ENCODE measurements at regions not wholly inside any gene's neighbourhood (a gene's known extent, or its start where the extent isn't known, plus 50 kb on each side); places are given as distances from the start of the nearest gene placed in this dataset.

DNA sequence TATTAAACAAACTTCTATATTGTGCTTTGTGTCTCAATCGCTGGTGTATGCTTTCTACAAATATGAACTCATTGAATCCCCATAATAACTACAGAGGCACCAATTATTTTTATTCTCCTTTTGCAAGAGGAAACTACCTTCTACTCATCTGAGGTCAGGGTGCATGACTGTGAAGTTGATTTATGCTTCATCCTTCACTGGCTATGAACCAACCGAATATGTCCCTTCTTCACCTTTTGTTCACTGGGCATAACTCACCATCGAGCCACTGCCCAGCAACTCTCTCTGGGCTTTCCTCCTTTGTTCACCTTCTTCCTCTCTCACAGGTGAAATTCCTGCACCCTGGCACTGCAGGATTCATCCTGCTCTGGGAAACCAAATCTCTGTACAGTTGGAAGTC lies 61.3 kb upstream of the PFKP start:
- H4K8ac ChIP-seq (ENCODE audit: low read depth, low read length) = no peak overlapping the region
- no peak overlapping the region for H3K9ac ChIP-seq (ENCODE audit: low read depth, low read length, poor library complexity)
- no peak overlapping the region for H2AFZ ChIP-seq (ENCODE audit: low read length)
- no peak overlapping the region for H2AK5ac ChIP-seq (ENCODE audit: low read depth, low read length)
- no peak overlapping the region for H3K27ac ChIP-seq (replicated peaks; ENCODE audit: low read length)
- H3K14ac ChIP-seq (ENCODE audit: low read length) = no peak overlapping the region
- H2BK12ac ChIP-seq (ENCODE audit: low read length) = no peak overlapping the region
- no peak overlapping the region for H3K4me3 ChIP-seq (ENCODE audit: low read length in 2 of 2)
- no peak overlapping the region for H3K18ac ChIP-seq (ENCODE audit: low read length)
- H3K36me3 ChIP-seq (replicated peaks in 1 of 2; ENCODE audit: control insufficient read depth in 2 of 2, insufficient read depth in 2 of 2, low read length in 2 of 2) = no peaks in the 10 kb centered on the region
- no peak overlapping the region for H3K23ac ChIP-seq (ENCODE audit: low read depth, low read length, poor library complexity)
- no peak overlapping the region for H2BK15ac ChIP-seq (ENCODE audit: low read length)
- peaks cover 0 to 2% of the 10 kb centered on the region in 2 donors for H3K4me1 ChIP-seq (ENCODE audit: control insufficient read depth in 2 of 2, insufficient read depth in 1 of 2, low read depth in 1 of 2, low read length in 2 of 2)
- H2BK5ac ChIP-seq (ENCODE audit: low read length) = no peak overlapping the region
- no peaks in the 10 kb centered on the region for H3K9me3 ChIP-seq (replicated peaks in 1 of 2; ENCODE audit: control insufficient read depth in 2 of 2, insufficient read depth in 1 of 2, low read depth in 1 of 2, low read length in 2 of 2)
- H3K4me2 ChIP-seq (ENCODE audit: insufficient read depth, low read length, poor library complexity, severe bottlenecking) = no peak overlapping the region
- H3K79me1 ChIP-seq (ENCODE audit: low read depth, low read length) = no peaks in the 10 kb centered on the region
- no CpG with 5 or more reads among the region's 3 CpGs for WGBS, 2 donors (ENCODE audit: extremely low coverage in 2 of 2, insufficient read length in 2 of 2, insufficient replicate concordance in 1 of 2)
- H3K4ac ChIP-seq (ENCODE audit: low read length) = no peak overlapping the region
- H2BK120ac ChIP-seq (ENCODE audit: low read depth, low read length) = no peak overlapping the region
- DNase-seq (ENCODE audit: low spot score) = no peak
- no peak overlapping the region for H4K91ac ChIP-seq (ENCODE audit: low read depth, low read length, poor library complexity)
- peaks cover 0 to 5% (median 0%) of the 10 kb centered on the region in 3 experiments for H3K27me3 ChIP-seq (ENCODE audit: control insufficient read depth in 3 of 3, insufficient read depth in 3 of 3, low read depth in 1 of 3, low read length in 3 of 3)

DNA sequence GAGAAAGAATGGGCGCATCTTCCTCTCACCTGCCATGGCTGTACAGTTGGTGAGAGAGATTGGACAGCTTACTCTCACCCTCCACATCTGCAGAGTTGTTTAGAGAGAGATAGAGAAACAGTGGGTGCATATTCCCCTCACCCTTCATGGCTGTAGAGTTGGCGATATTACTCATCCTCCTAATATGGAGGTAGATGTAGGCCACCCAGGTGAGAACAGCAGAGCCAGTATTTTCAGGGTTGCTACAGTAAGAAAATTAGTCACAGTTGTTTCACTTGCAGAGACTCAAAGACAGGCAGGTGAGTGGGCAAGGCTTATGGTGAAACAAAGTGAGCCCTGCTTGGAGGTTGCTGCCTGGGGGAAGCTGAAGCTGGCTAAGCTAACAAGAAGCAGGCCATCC lies 65.0 kb upstream of the PFKP start:
- no peak for DNase-seq (ENCODE audit: low spot score)
- H2BK12ac ChIP-seq (ENCODE audit: low read length) = no peak overlapping the region
- no peaks in the 10 kb centered on the region for H3K4me1 ChIP-seq (ENCODE audit: control insufficient read depth in 2 of 2, insufficient read depth in 1 of 2, low read depth in 1 of 2, low read length in 2 of 2)
- H3K4ac ChIP-seq (ENCODE audit: low read length) = no peak overlapping the region
- no peak overlapping the region for H2BK15ac ChIP-seq (ENCODE audit: low read length)
- H3K9me3 ChIP-seq (replicated peaks in 1 of 2; ENCODE audit: control insufficient read depth in 2 of 2, insufficient read depth in 1 of 2, low read depth in 1 of 2, low read length in 2 of 2) = no peaks in the 10 kb centered on the region
- H3K9ac ChIP-seq (ENCODE audit: low read depth, low read length, poor library complexity) = no peak overlapping the region
- H3K27ac ChIP-seq (replicated peaks; ENCODE audit: low read length) = no peak overlapping the region
- no peak overlapping the region for H3K14ac ChIP-seq (ENCODE audit: low read length)
- H2BK120ac ChIP-seq (ENCODE audit: low read depth, low read length) = no peak overlapping the region
- no peak overlapping the region for H3K4me3 ChIP-seq (ENCODE audit: low read length in 2 of 2)
- no peak overlapping the region for H3K23ac ChIP-seq (ENCODE audit: low read depth, low read length, poor library complexity)
- H3K36me3 ChIP-seq (replicated peaks in 1 of 2; ENCODE audit: control insufficient read depth in 2 of 2, insufficient read depth in 2 of 2, low read length in 2 of 2) = no peaks in the 10 kb centered on the region
- H2BK5ac ChIP-seq (ENCODE audit: low read length) = no peak overlapping the region
- no peak overlapping the region for H3K4me2 ChIP-seq (ENCODE audit: insufficient read depth, low read length, poor library complexity, severe bottlenecking)
- no peak overlapping the region for H3K18ac ChIP-seq (ENCODE audit: low read length)
- WGBS, 2 donors (ENCODE audit: extremely low coverage in 2 of 2, insufficient read length in 2 of 2, insufficient replicate concordance in 1 of 2) = no CpG with 5 or more reads among the region's 2 CpGs
- H2AFZ ChIP-seq (ENCODE audit: low read length) = no peak overlapping the region
- no peak overlapping the region for H2AK5ac ChIP-seq (ENCODE audit: low read depth, low read length)
- H4K8ac ChIP-seq (ENCODE audit: low read depth, low read length) = no peak overlapping the region
- no peak overlapping the region for H4K91ac ChIP-seq (ENCODE audit: low read depth, low read length, poor library complexity)
- no peaks in the 10 kb centered on the region for H3K79me1 ChIP-seq (ENCODE audit: low read depth, low read length)
- H3K27me3 ChIP-seq (ENCODE audit: control insufficient read depth in 3 of 3, insufficient read depth in 3 of 3, low read depth in 1 of 3, low read length in 3 of 3) = no peaks in the 10 kb centered on the region

DNA sequence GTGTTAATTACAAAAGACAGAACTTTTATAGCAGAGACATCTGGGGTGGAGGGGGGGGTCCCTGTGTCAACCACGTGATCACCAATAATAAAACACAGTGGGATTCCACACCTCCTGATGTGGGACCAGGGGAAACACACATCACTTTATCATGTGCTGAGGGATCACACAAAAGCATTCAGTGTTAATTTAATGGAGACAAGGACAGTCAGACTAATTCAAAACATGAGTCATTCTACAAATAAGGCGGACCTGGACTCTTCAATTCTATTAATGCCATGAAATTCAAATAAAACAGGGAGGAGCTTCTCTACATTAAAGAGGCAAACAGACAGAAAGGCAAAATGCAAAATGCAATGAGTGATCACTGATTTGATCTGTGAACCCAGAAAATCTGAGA lies 67.3 kb upstream of the PFKP start:
- Histone ChIP-seq H2AK5ac (ENCODE audit: low read depth, low read length) (no peak overlapping the region), H3K4me1 (ENCODE audit: control insufficient read depth in 2 of 2, insufficient read depth in 1 of 2, low read depth in 1 of 2, low read length in 2 of 2) (no peaks in the 10 kb centered on the region), H3K4ac (ENCODE audit: low read length) (no peak overlapping the region), H2BK12ac (ENCODE audit: low read length) (no peak overlapping the region), H3K4me2 (ENCODE audit: insufficient read depth, low read length, poor library complexity, severe bottlenecking) (no peak overlapping the region), H3K14ac (ENCODE audit: low read length) (no peak overlapping the region), H2BK5ac (ENCODE audit: low read length) (no peak overlapping the region), H2BK15ac (ENCODE audit: low read length) (no peak overlapping the region), H2BK120ac (ENCODE audit: low read depth, low read length) (no peak overlapping the region), H3K36me3 (replicated peaks in 1 of 2; ENCODE audit: control insufficient read depth in 2 of 2, insufficient read depth in 2 of 2, low read length in 2 of 2) (no peaks in the 10 kb centered on the region), H3K9me3 (replicated peaks in 1 of 2; ENCODE audit: control insufficient read depth in 2 of 2, insufficient read depth in 1 of 2, low read depth in 1 of 2, low read length in 2 of 2) (no peaks in the 10 kb centered on the region), H3K9ac (ENCODE audit: low read depth, low read length, poor library complexity) (no peak overlapping the region), H3K27me3 (ENCODE audit: control insufficient read depth in 3 of 3, insufficient read depth in 3 of 3, low read depth in 1 of 3, low read length in 3 of 3) (no peaks in the 10 kb centered on the region), H4K91ac (ENCODE audit: low read depth, low read length, poor library complexity) (no peak overlapping the region), H3K79me1 (ENCODE audit: low read depth, low read length) (no peaks in the 10 kb centered on the region), H4K8ac (ENCODE audit: low read depth, low read length) (no peak overlapping the region), H3K18ac (ENCODE audit: low read length) (no peak overlapping the region), H3K23ac (ENCODE audit: low read depth, low read length, poor library complexity) (no peak overlapping the region), H3K27ac (replicated peaks; ENCODE audit: low read length) (no peak overlapping the region), H2AFZ (ENCODE audit: low read length) (no peak overlapping the region), H3K4me3 (ENCODE audit: low read length in 2 of 2) (no peak overlapping the region)
- DNase-seq (ENCODE audit: low spot score) = no peak
- no CpG with 5 or more reads among the region's 2 CpGs for WGBS, 2 donors (ENCODE audit: extremely low coverage in 2 of 2, insufficient read length in 2 of 2, insufficient replicate concordance in 1 of 2)

DNA sequence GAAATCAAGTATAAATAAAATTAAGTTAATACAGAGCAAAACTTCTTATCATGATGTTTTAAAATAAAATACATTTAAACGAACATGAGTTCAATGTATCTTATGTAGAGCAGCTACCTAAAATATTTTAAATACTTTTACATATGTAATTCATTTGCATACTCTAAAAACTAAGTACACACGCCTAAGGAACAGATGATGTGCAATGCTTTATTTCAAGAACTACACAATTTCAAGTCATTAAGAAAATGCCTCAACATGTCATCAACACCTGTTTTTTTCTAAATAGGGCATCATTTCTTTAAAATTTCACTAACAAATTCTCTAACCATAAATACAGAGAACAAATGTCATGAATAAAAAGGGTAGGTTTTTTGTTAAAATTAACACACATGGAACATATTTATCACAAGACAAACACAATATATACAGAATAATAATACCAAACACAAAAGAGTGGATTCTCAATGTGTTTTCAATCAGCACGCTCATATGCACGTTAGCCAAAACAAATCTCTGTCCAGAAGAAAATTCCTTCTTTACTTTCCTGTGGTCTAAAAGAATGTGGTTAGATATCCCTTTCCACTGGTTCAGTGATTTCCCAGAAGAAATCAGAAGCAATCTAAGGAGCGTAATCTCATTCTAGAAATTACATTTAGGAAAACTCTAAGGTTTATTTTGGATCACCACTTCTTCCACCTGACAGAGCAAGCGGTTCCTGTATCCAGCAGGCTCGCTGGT lies 73.0 kb upstream of the PFKP start:
- no peak overlapping the region for H3K9ac ChIP-seq (ENCODE audit: low read depth, low read length, poor library complexity)
- no CpG with 5 or more reads among the region's 7 CpGs for WGBS, 2 donors (ENCODE audit: extremely low coverage in 2 of 2, insufficient read length in 2 of 2, insufficient replicate concordance in 1 of 2)
- no peak overlapping the region for H3K4me2 ChIP-seq (ENCODE audit: insufficient read depth, low read length, poor library complexity, severe bottlenecking)
- H4K91ac ChIP-seq (ENCODE audit: low read depth, low read length, poor library complexity) = no peak overlapping the region
- H4K8ac ChIP-seq (ENCODE audit: low read depth, low read length) = no peak overlapping the region
- no peak overlapping the region for H2BK5ac ChIP-seq (ENCODE audit: low read length)
- no peaks in the 10 kb centered on the region for H3K36me3 ChIP-seq (replicated peaks in 1 of 2; ENCODE audit: control insufficient read depth in 2 of 2, insufficient read depth in 2 of 2, low read length in 2 of 2)
- no peak overlapping the region for H3K4me3 ChIP-seq (ENCODE audit: low read length in 2 of 2)
- no peak for DNase-seq (ENCODE audit: low spot score)
- no peak overlapping the region for H2AFZ ChIP-seq (ENCODE audit: low read length)
- H2BK15ac ChIP-seq (ENCODE audit: low read length) = no peak overlapping the region
- no peaks in the 10 kb centered on the region for H3K79me1 ChIP-seq (ENCODE audit: low read depth, low read length)
- H2BK12ac ChIP-seq (ENCODE audit: low read length) = no peak overlapping the region
- H2AK5ac ChIP-seq (ENCODE audit: low read depth, low read length) = no peak overlapping the region
- peaks cover 0 to 3% (median 0%) of the 10 kb centered on the region in 3 experiments for H3K27me3 ChIP-seq (ENCODE audit: control insufficient read depth in 3 of 3, insufficient read depth in 3 of 3, low read depth in 1 of 3, low read length in 3 of 3)
- H2BK120ac ChIP-seq (ENCODE audit: low read depth, low read length) = no peak overlapping the region
- no peaks in the 10 kb centered on the region for H3K4me1 ChIP-seq (ENCODE audit: control insufficient read depth in 2 of 2, insufficient read depth in 1 of 2, low read depth in 1 of 2, low read length in 2 of 2)
- no peak overlapping the region for H3K14ac ChIP-seq (ENCODE audit: low read length)
- H3K18ac ChIP-seq (ENCODE audit: low read length) = no peak overlapping the region
- no peak overlapping the region for H3K27ac ChIP-seq (replicated peaks; ENCODE audit: low read length)
- H3K4ac ChIP-seq (ENCODE audit: low read length) = no peak overlapping the region
- H3K23ac ChIP-seq (ENCODE audit: low read depth, low read length, poor library complexity) = no peak overlapping the region
- H3K9me3 ChIP-seq (replicated peaks in 1 of 2; ENCODE audit: control insufficient read depth in 2 of 2, insufficient read depth in 1 of 2, low read depth in 1 of 2, low read length in 2 of 2) = peaks cover 0 to 2% of the 10 kb centered on the region in 2 donors
